IgD-negative memory B cell (primary cell): ENCODE measurements at regions not wholly inside any gene's neighbourhood (a gene's known extent, or its start where the extent isn't known, plus 50 kb on each side); places are given as distances from the start of the nearest gene placed in this dataset.

Experiments used
- H3K27ac Mint-ChIP-seq, 3 donors: one replicate each; pipeline ENCODE4 v1.8.0; 2020 to 2022; ENCODE audit warnings: mild to moderate bottlenecking in 3 of 3, mixed read lengths in 3 of 3, moderate library complexity in 1 of 3
- H3K27me3 Mint-ChIP-seq: one replicate; pipeline ENCODE4 v1.8.0; 2021; ENCODE audit warnings: mixed read lengths
- H3K36me3 Mint-ChIP-seq: one replicate; pipeline ENCODE4 v1.8.0; 2020; ENCODE audit warnings: mild to moderate bottlenecking, mixed read lengths
- H3K4me1 Mint-ChIP-seq, 3 donors: one replicate each; pipeline ENCODE4 v1.8.0; 2020 to 2022; ENCODE audit warnings: mixed read lengths in 3 of 3, mild to moderate bottlenecking in 1 of 3
- H3K4me3 Mint-ChIP-seq, 4 donors: one replicate each; pipeline ENCODE4 v1.8.0; 2020 to 2022; ENCODE audit warnings: mild to moderate bottlenecking in 4 of 4, mixed read lengths in 4 of 4, moderate library complexity in 3 of 4
- H3K9me3 Mint-ChIP-seq, 3 donors: one replicate each; pipeline ENCODE4 v1.8.0; 2020 to 2021; ENCODE audit warnings: mixed read lengths in 3 of 3, mild to moderate bottlenecking in 1 of 3

GRCh38 chr12:114986178-114986714, 302.3 kb upstream of the TBX3 start:
- no peaks in the 10 kb centered on the region for H3K27me3 Mint-ChIP-seq
- peak overlapping the region in 1 of 3 donors; percentile 60 for H3K27ac Mint-ChIP-seq
- no peak overlapping the region for H3K4me3 Mint-ChIP-seq
- H3K4me1 Mint-ChIP-seq: no peaks in the 10 kb centered on the region
- H3K36me3 Mint-ChIP-seq: peaks cover 3% of the 10 kb centered on the region
- peaks cover 2 to 6% (median 5%) of the 10 kb centered on the region in 3 donors for H3K9me3 Mint-ChIP-seq

GRCh38 chr12:114984634-114985061, 300.7 kb upstream of the TBX3 start:
- peaks cover 0 to 3% (median 2%) of the 10 kb centered on the region in 3 donors for H3K9me3 Mint-ChIP-seq
- no peaks in the 10 kb centered on the region for H3K27me3 Mint-ChIP-seq
- no peak overlapping the region for H3K27ac Mint-ChIP-seq
- H3K36me3 Mint-ChIP-seq: peaks cover 1% of the 10 kb centered on the region
- H3K4me1 Mint-ChIP-seq: no peaks in the 10 kb centered on the region
- no peak overlapping the region for H3K4me3 Mint-ChIP-seq

GRCh38 chr12:114982760-114983159, 298.8 kb upstream of the TBX3 start:
- H3K9me3 Mint-ChIP-seq: peaks cover 0 to 6% (median 6%) of the 10 kb centered on the region in 3 donors
- H3K27ac Mint-ChIP-seq: no peak overlapping the region
- H3K36me3 Mint-ChIP-seq: peaks cover 1% of the 10 kb centered on the region
- no peak overlapping the region for H3K4me3 Mint-ChIP-seq
- no peaks in the 10 kb centered on the region for H3K4me1 Mint-ChIP-seq
- H3K27me3 Mint-ChIP-seq: no peaks in the 10 kb centered on the region

- Mint-ChIP-seq H3K36me3 (peaks cover 1% of the 10 kb centered on the region), H3K27me3 (peaks cover 2% of the 10 kb centered on the region)
Observed at GRCh38 chr12:114981036-114981435, 297.1 kb upstream of the TBX3 start.

GRCh38 chr12:114976959-114977358, 293.0 kb upstream of the TBX3 start:
- Mint-ChIP-seq H3K4me1 (no peaks in the 10 kb centered on the region), H3K27ac (no peak overlapping the region), H3K36me3 (peaks cover 3% of the 10 kb centered on the region), H3K27me3 (peaks cover 2% of the 10 kb centered on the region), H3K4me3 (no peak overlapping the region), H3K9me3 (peaks cover 3 to 8% (median 8%) of the 10 kb centered on the region in 3 donors)

More at GRCh38 chr12:114981036-114981435, 297.1 kb upstream of the TBX3 start:
- Mint-ChIP-seq H3K4me1 (no peaks in the 10 kb centered on the region), H3K4me3 (no peak overlapping the region), H3K9me3 (peaks cover 0 to 8% (median 6%) of the 10 kb centered on the region in 3 donors), H3K27ac (no peak overlapping the region)

GRCh38 chr12:114976372-114976771, 292.4 kb upstream of the TBX3 start:
- Mint-ChIP-seq H3K4me1 (no peaks in the 10 kb centered on the region), H3K9me3 (peaks cover 3 to 8% (median 8%) of the 10 kb centered on the region in 3 donors), H3K27ac (no peak overlapping the region), H3K4me3 (no peak overlapping the region), H3K36me3 (peaks cover 3% of the 10 kb centered on the region), H3K27me3 (peaks cover 2% of the 10 kb centered on the region)

- Mint-ChIP-seq H3K4me3 (no peak overlapping the region), H3K4me1 (no peaks in the 10 kb centered on the region), H3K27ac (no peak overlapping the region), H3K9me3 (peaks cover 3 to 11% (median 11%) of the 10 kb centered on the region in 3 donors), H3K27me3 (peaks cover 2% of the 10 kb centered on the region), H3K36me3 (peaks cover 3% of the 10 kb centered on the region)
Observed at GRCh38 chr12:114975640-114976310, 291.8 kb upstream of the TBX3 start.

- H3K27me3 Mint-ChIP-seq: peaks cover 2% of the 10 kb centered on the region
- H3K36me3 Mint-ChIP-seq: peaks cover 3% of the 10 kb centered on the region
- H3K9me3 Mint-ChIP-seq: peaks cover 3 to 12% (median 11%) of the 10 kb centered on the region in 3 donors
- H3K4me1 Mint-ChIP-seq: no peaks in the 10 kb centered on the region
- H3K4me3 Mint-ChIP-seq: no peak overlapping the region
- H3K27ac Mint-ChIP-seq: no peak overlapping the region
Observed at GRCh38 chr12:114974826-114975639, 291.1 kb upstream of the TBX3 start.

- Mint-ChIP-seq H3K4me3 (no peak overlapping the region), H3K9me3 (peaks cover 3 to 12% (median 11%) of the 10 kb centered on the region in 3 donors), H3K4me1 (no peaks in the 10 kb centered on the region)
Observed at GRCh38 chr12:114974333-114974732, 290.4 kb upstream of the TBX3 start.

GRCh38 chr12:114968727-114969126, 284.8 kb upstream of the TBX3 start:
- H3K27ac Mint-ChIP-seq: no peak overlapping the region
- no peak overlapping the region for H3K4me3 Mint-ChIP-seq
- H3K4me1 Mint-ChIP-seq: no peaks in the 10 kb centered on the region
- no peaks in the 10 kb centered on the region for H3K27me3 Mint-ChIP-seq
- H3K36me3 Mint-ChIP-seq: peaks cover 1% of the 10 kb centered on the region
- H3K9me3 Mint-ChIP-seq: peaks cover 5 to 15% (median 7%) of the 10 kb centered on the region in 3 donors

More at GRCh38 chr12:114974333-114974732, 290.4 kb upstream of the TBX3 start:
- Mint-ChIP-seq H3K27me3 (peaks cover 2% of the 10 kb centered on the region), H3K36me3 (peaks cover 1% of the 10 kb centered on the region), H3K27ac (no peak overlapping the region)

- no peaks in the 10 kb centered on the region for H3K4me1 Mint-ChIP-seq
- no peak overlapping the region for H3K4me3 Mint-ChIP-seq
Observed at GRCh38 chr12:114967151-114967550, 283.2 kb upstream of the TBX3 start.

GRCh38 chr12:114964841-114965240, 280.9 kb upstream of the TBX3 start:
- Mint-ChIP-seq H3K27me3 (no peaks in the 10 kb centered on the region), H3K27ac (no peak overlapping the region), H3K4me3 (no peak overlapping the region), H3K9me3 (peaks cover 3 to 11% (median 7%) of the 10 kb centered on the region in 3 donors), H3K36me3 (no peaks in the 10 kb centered on the region), H3K4me1 (no peaks in the 10 kb centered on the region)

More at GRCh38 chr12:114967151-114967550, 283.2 kb upstream of the TBX3 start:
- Mint-ChIP-seq H3K27me3 (no peaks in the 10 kb centered on the region), H3K9me3 (peaks cover 5 to 10% (median 7%) of the 10 kb centered on the region in 3 donors), H3K36me3 (no peaks in the 10 kb centered on the region), H3K27ac (no peak overlapping the region)

- no peaks in the 10 kb centered on the region for H3K4me1 Mint-ChIP-seq
- H3K4me3 Mint-ChIP-seq: no peak overlapping the region
- H3K9me3 Mint-ChIP-seq: peaks cover 3 to 11% (median 5%) of the 10 kb centered on the region in 3 donors
- H3K27ac Mint-ChIP-seq: no peak overlapping the region
- H3K36me3 Mint-ChIP-seq: no peaks in the 10 kb centered on the region
- no peaks in the 10 kb centered on the region for H3K27me3 Mint-ChIP-seq
Observed at GRCh38 chr12:114963846-114964245, 279.9 kb upstream of the TBX3 start.

- H3K27me3 Mint-ChIP-seq: no peaks in the 10 kb centered on the region
- H3K9me3 Mint-ChIP-seq: peaks cover 2 to 8% (median 4%) of the 10 kb centered on the region in 3 donors
- no peak overlapping the region for H3K4me3 Mint-ChIP-seq
- H3K27ac Mint-ChIP-seq: no peak overlapping the region
- no peaks in the 10 kb centered on the region for H3K36me3 Mint-ChIP-seq
- H3K4me1 Mint-ChIP-seq: peaks cover 0 to 2% (median 0%) of the 10 kb centered on the region in 3 donors
Observed at GRCh38 chr12:114961491-114961890, 277.5 kb upstream of the TBX3 start.

- Mint-ChIP-seq H3K4me3 (no peak overlapping the region), H3K27me3 (no peaks in the 10 kb centered on the region), H3K4me1 (peaks cover 0 to 2% (median 0%) of the 10 kb centered on the region in 3 donors), H3K27ac (no peak overlapping the region), H3K36me3 (no peaks in the 10 kb centered on the region), H3K9me3 (peaks cover 2 to 5% (median 2%) of the 10 kb centered on the region in 3 donors)
Observed at GRCh38 chr12:114958538-114958937, 274.6 kb upstream of the TBX3 start.
